HEK293 (cell line): ENCODE measurements at regions not wholly inside any gene's neighbourhood (a gene's known extent, or its start where the extent isn't known, plus 50 kb on each side); places are given as distances from the start of the nearest gene placed in this dataset.

Source experiments
- CTCF ChIA-PET: fragments of 350-600 bp; formaldehyde crosslinking; extraction: SDS; loops from one replicate; lab custom pipeline; 2021; ENCODE audit warnings: antibody characterized with exemption; lab: Yijun Ruan, JAX
- POLR2A ChIA-PET: fragments of 300-600 bp; formaldehyde crosslinking; extraction: SDS; loops from one replicate; lab custom pipeline; 2020; ENCODE audit warnings: antibody characterized with exemption, inconsistent platforms; lab: Yijun Ruan, JAX
- H3K27ac ChIP-seq: fragments of 200-500 bp; sonication (Bioruptor generic); 2 replicates; pipeline ENCODE4 v1.5.1; 2014; ENCODE audit warnings: low read depth, low read length, control low read depth, inconsistent platforms; ENCODE audit errors: extremely low read depth
- H3K36me3 ChIP-seq, 2 experiments: fragments of 200-500 bp in 1 of 2; sonication (Bioruptor generic) in 1 of 2; 1 replicate in 1 of 2; 2 replicates in 1 of 2; pipeline ENCODE4 v1.5.1; 2014 to 2017; ENCODE audit warnings: inconsistent platforms in 2 of 2, low read length in 2 of 2; ENCODE audit not compliant: control insufficient read depth in 2 of 2, insufficient read depth in 1 of 2
- H3K4me1 ChIP-seq: fragments of 200-500 bp; sonication (Bioruptor generic); 2 replicates; pipeline ENCODE4 v1.5.1; 2014; ENCODE audit warnings: mild to moderate bottlenecking, low read length, inconsistent platforms; ENCODE audit not compliant: control insufficient read depth, insufficient read depth
- H3K4me3 ChIP-seq: 2 replicates; pipeline ENCODE4 v1.5.1; 2011; ENCODE audit warnings: low read depth, mild to moderate bottlenecking, control low read depth, low read length, moderate library complexity
- H3K9me3 ChIP-seq: fragments of 200-500 bp; sonication (Bioruptor generic); 2 replicates; pipeline ENCODE4 v1.5.1; 2014; ENCODE audit warnings: low read depth, low read length, inconsistent platforms; ENCODE audit not compliant: control insufficient read depth, insufficient read depth
- CTCF ChIP-seq: fragments of 450-650 bp; formaldehyde crosslinking; IDR thresholded peaks from 2 replicates; pipeline ENCODE4 v1.5.1; 2016; ENCODE audit warnings: missing biosample characterization, missing genetic modification characterization
- GLI4 ChIP-seq: fragments of 450-650 bp; formaldehyde crosslinking; IDR thresholded peaks from 2 replicates; pipeline ENCODE4 v1.5.1; 2016; ENCODE audit warnings: missing biosample characterization, missing genetic modification characterization
- GLIS1 ChIP-seq: fragments of 450-650 bp; formaldehyde crosslinking; IDR thresholded peaks from 2 replicates; pipeline ENCODE4 v1.5.1; 2016; ENCODE audit warnings: missing biosample characterization, missing genetic modification characterization
- HOXA7 ChIP-seq: sonication (generic); formaldehyde crosslinking; IDR thresholded peaks from 2 replicates; pipeline ENCODE4 v1.8.1; 2022; ENCODE audit warnings: missing genetic modification reagents, borderline replicate concordance
- HOXD13 ChIP-seq: sonication (generic); formaldehyde crosslinking; IDR thresholded peaks from 2 replicates; pipeline ENCODE4 v1.8.0; 2022; ENCODE audit warnings: missing genetic modification reagents, borderline replicate concordance
- MEIS1 ChIP-seq: sonication (generic); formaldehyde crosslinking; IDR thresholded peaks from 2 replicates; pipeline ENCODE4 v1.8.1; 2022; ENCODE audit warnings: missing genetic modification reagents, mild to moderate bottlenecking, borderline replicate concordance
- MZF1 ChIP-seq: fragments of 450-650 bp; formaldehyde crosslinking; IDR thresholded peaks from 2 replicates; pipeline ENCODE4 v1.5.1; 2017; ENCODE audit warnings: missing biosample characterization, missing genetic modification characterization, borderline replicate concordance
- REPIN1 ChIP-seq: fragments of 450-650 bp; formaldehyde crosslinking; IDR thresholded peaks from 2 replicates; pipeline ENCODE4 v1.5.1; 2017; ENCODE audit warnings: missing biosample characterization, missing genetic modification characterization, low read depth
- SETDB1 ChIP-seq: IDR thresholded peaks from one replicate; pipeline ENCODE4 v1.6.1; 2017; ENCODE audit warnings: mild to moderate bottlenecking, low read length, moderate library complexity, mixed read lengths; ENCODE audit not compliant: insufficient read length
- SP2 ChIP-seq: fragments of 450-650 bp; formaldehyde crosslinking; IDR thresholded peaks from 2 replicates; pipeline ENCODE4 v1.5.1; 2016; ENCODE audit warnings: missing biosample characterization, missing genetic modification characterization
- ZBTB10 ChIP-seq: fragments of 450-650 bp; formaldehyde crosslinking; IDR thresholded peaks from 2 replicates; pipeline ENCODE4 v1.5.1; 2016; ENCODE audit warnings: missing biosample characterization, missing genetic modification characterization
- ZBTB11 ChIP-seq: fragments of 450-650 bp; formaldehyde crosslinking; conservative IDR thresholded peaks from 2 replicates; pipeline ENCODE4 v1.5.1; 2016; ENCODE audit warnings: low read depth, missing biosample characterization, missing genetic modification characterization
- ZBTB8A ChIP-seq: fragments of 450-650 bp; formaldehyde crosslinking; IDR thresholded peaks from 2 replicates; pipeline ENCODE4 v1.5.1; 2016; ENCODE audit warnings: missing biosample characterization, missing genetic modification characterization
- ZNF184 ChIP-seq: fragments of 450-650 bp; IDR thresholded peaks from 2 replicates; pipeline ENCODE4 v1.5.1; 2018; ENCODE audit warnings: missing biosample characterization, mild to moderate bottlenecking, missing genetic modification characterization
- ZNF19 ChIP-seq: fragments of 450-650 bp; formaldehyde crosslinking; IDR thresholded peaks from 2 replicates; pipeline ENCODE4; 2016; ENCODE audit warnings: missing biosample characterization, missing genetic modification characterization, low read depth
- ZNF211 ChIP-seq: fragments of 450-650 bp; formaldehyde crosslinking; IDR thresholded peaks from 2 replicates; pipeline ENCODE4 v1.5.1; 2016; ENCODE audit warnings: low read depth, missing biosample characterization, missing genetic modification characterization
- ZNF214 ChIP-seq: fragments of 450-650 bp; formaldehyde crosslinking; IDR thresholded peaks from 2 replicates; pipeline ENCODE4 v1.5.1; 2017; ENCODE audit warnings: missing biosample characterization, mild to moderate bottlenecking, missing genetic modification characterization, borderline replicate concordance
- ZNF223 ChIP-seq: fragments of 450-650 bp; formaldehyde crosslinking; IDR thresholded peaks from 2 replicates; pipeline ENCODE4 v1.5.1; 2016; ENCODE audit warnings: missing biosample characterization, missing genetic modification characterization
- ZNF266 ChIP-seq: fragments of 450-650 bp; formaldehyde crosslinking; IDR thresholded peaks from 2 replicates; pipeline ENCODE4 v1.5.1; 2016; ENCODE audit warnings: missing biosample characterization, missing genetic modification characterization, low read depth
- ZNF335 ChIP-seq: fragments of 450-650 bp; formaldehyde crosslinking; conservative IDR thresholded peaks from 2 replicates; pipeline ENCODE4 v1.5.1; 2016; ENCODE audit warnings: missing biosample characterization, missing genetic modification characterization
- ZNF37A ChIP-seq: fragments of 450-650 bp; IDR thresholded peaks from 2 replicates; pipeline ENCODE4 v1.5.1; 2018; ENCODE audit warnings: missing biosample characterization, missing genetic modification characterization
- ZNF433 ChIP-seq: fragments of 450-650 bp; formaldehyde crosslinking; IDR thresholded peaks from 2 replicates; pipeline ENCODE4 v1.5.1; 2016; ENCODE audit warnings: missing biosample characterization, missing genetic modification characterization, low read depth
- ZNF544 ChIP-seq: fragments of 450-650 bp; formaldehyde crosslinking; IDR thresholded peaks from 2 replicates; pipeline ENCODE4 v1.5.0; 2017; ENCODE audit warnings: missing biosample characterization, missing genetic modification characterization
- ZNF558 ChIP-seq: fragments of 450-650 bp; formaldehyde crosslinking; IDR thresholded peaks from 2 replicates; pipeline ENCODE4 v1.5.1; 2016; ENCODE audit warnings: missing biosample characterization, missing genetic modification characterization
- ZNF600 ChIP-seq: fragments of 450-650 bp; formaldehyde crosslinking; IDR thresholded peaks from 2 replicates; pipeline ENCODE4 v1.5.1; 2016; ENCODE audit warnings: missing biosample characterization, missing genetic modification characterization
- ZNF624 ChIP-seq: fragments of 450-650 bp; formaldehyde crosslinking; IDR thresholded peaks from 2 replicates; pipeline ENCODE4 v1.5.1; 2017; ENCODE audit warnings: missing biosample characterization, missing genetic modification characterization
- ZNF658 ChIP-seq: fragments of 450-650 bp; formaldehyde crosslinking; IDR thresholded peaks from 2 replicates; pipeline ENCODE4; 2016; ENCODE audit warnings: missing biosample characterization, missing genetic modification characterization
- ZNF768 ChIP-seq: fragments of 450-650 bp; formaldehyde crosslinking; IDR thresholded peaks from 2 replicates; pipeline ENCODE4 v1.5.1; 2018; ENCODE audit warnings: missing biosample characterization, mild to moderate bottlenecking, missing genetic modification characterization
- ZSCAN16 ChIP-seq: fragments of 450-650 bp; formaldehyde crosslinking; IDR thresholded peaks from 2 replicates; pipeline ENCODE4 v1.5.1; 2016; ENCODE audit warnings: missing biosample characterization, missing genetic modification characterization
- ZSCAN5A ChIP-seq: fragments of 450-650 bp; formaldehyde crosslinking; IDR thresholded peaks from 2 replicates; pipeline ENCODE4 v1.5.1; 2016; ENCODE audit warnings: missing biosample characterization, missing genetic modification characterization

GRCh38 chr4:179634862-179635261 is 2192.6 kb upstream of the AGA start:
- ChIA-PET POLR2A (no interaction called here), CTCF (no interaction called here)
- Histone ChIP-seq H3K27ac (no peak overlapping the region), H3K4me1 (no peaks in the 10 kb centered on the region), H3K4me3 (no peak overlapping the region), H3K9me3 (no peaks in the 10 kb centered on the region), H3K36me3 (no peaks in the 10 kb centered on the region)
- TF ChIP-seq ZSCAN5A (tag by site-specific recombination) (no peak), SP2 (tag by site-specific recombination) (no peak), ZNF211 (tag by site-specific recombination) (no peak), ZBTB10 (no peak), HOXD13 (no peak), ZNF37A (tag by site-specific recombination) (no peak), ZNF558 (no peak), REPIN1 (tag by site-specific recombination) (no peak), HOXA7 (no peak), ZNF768 (tag by site-specific recombination) (no peak), ZNF184 (tag by site-specific recombination) (no peak), ZNF19 (tag by site-specific recombination) (no peak)
- TF ChIP-seq, all 188 proteins: peak for 0

- POLR2A ChIA-PET = interaction anchor here (0.7 kb wide), 1 partner anchor 36 kb away, joined by 3 read pairs; no protein-coding TSS in a partner anchor
- Histone ChIP-seq H3K36me3 (no peaks in the 10 kb centered on the region), H3K4me1 (no peaks in the 10 kb centered on the region), H3K4me3 (no peak overlapping the region), H3K27ac (no peak overlapping the region), H3K9me3 (no peaks in the 10 kb centered on the region)
- CTCF ChIA-PET = no interaction called here
- TF ChIP-seq MEIS1 (CRISPR knock-in tag) = no peak
- TF ChIP-seq MZF1 (tag by site-specific recombination) = no peak
- TF ChIP-seq ZNF335 (tag by site-specific recombination) = no peak
- TF ChIP-seq GLIS1 (tag by site-specific recombination) = no peak
- no peak for TF ChIP-seq CTCF (tag by site-specific recombination)
- no peak for TF ChIP-seq ZBTB11 (tag by site-specific recombination)
- no peak for TF ChIP-seq ZNF223 (tag by site-specific recombination)
- TF ChIP-seq ZNF433 (tag by site-specific recombination) = no peak
- TF ChIP-seq ZNF544 (tag by site-specific recombination) = no peak
- no peak for TF ChIP-seq ZNF214 (tag by site-specific recombination)
- no peak for TF ChIP-seq GLI4 (tag by site-specific recombination)
- no peak for TF ChIP-seq ZNF658
- TF ChIP-seq ZNF624 (tag by site-specific recombination) = no peak
- no peak for TF ChIP-seq SETDB1
- TF ChIP-seq ZNF266 = no peak
- no peak for TF ChIP-seq ZBTB8A (tag by site-specific recombination)
- no peak for TF ChIP-seq ZNF600 (tag by site-specific recombination)
- no peak for TF ChIP-seq ZSCAN16 (tag by site-specific recombination)
These were observed 2220.3 kb upstream of the AGA start for GRCh38 chr4:179662522-179662921.
